ENCODE measurements at regions not wholly inside any gene's neighbourhood (a gene's known extent, or its start where the extent isn't known, plus 50 kb on each side); places are given as distances from the start of the nearest gene placed in this dataset.

DNA sequence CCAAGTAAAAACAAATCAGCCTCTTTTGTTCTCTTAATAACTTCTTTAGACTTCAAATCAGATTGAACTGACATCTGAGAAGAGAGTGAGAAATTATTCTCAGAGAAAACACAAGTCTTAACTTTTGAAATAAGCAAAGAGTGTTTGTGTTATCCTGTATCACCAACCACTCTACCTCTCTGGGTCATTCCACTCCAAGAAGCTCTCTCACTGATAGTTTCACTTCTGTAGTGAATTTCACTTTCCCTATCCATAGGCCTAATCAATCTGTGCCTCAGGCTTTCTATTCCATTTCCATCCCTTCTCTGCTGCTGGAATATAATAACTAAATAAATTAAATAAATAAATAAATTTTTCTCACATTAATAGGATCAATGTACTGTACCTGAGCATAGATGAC, 235.0 kb downstream of the HTR1B start:
- TF ChIP-seq, protein P1, sequence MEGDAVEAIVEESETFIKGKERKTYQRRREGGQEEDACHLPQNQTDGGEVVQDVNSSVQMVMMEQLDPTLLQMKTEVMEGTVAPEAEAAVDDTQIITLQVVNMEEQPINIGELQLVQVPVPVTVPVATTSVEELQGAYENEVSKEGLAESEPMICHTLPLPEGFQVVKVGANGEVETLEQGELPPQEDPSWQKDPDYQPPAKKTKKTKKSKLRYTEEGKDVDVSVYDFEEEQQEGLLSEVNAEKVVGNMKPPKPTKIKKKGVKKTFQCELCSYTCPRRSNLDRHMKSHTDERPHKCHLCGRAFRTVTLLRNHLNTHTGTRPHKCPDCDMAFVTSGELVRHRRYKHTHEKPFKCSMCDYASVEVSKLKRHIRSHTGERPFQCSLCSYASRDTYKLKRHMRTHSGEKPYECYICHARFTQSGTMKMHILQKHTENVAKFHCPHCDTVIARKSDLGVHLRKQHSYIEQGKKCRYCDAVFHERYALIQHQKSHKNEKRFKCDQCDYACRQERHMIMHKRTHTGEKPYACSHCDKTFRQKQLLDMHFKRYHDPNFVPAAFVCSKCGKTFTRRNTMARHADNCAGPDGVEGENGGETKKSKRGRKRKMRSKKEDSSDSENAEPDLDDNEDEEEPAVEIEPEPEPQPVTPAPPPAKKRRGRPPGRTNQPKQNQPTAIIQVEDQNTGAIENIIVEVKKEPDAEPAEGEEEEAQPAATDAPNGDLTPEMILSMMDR (optimal IDR thresholded peaks at IDR 0.05 in 1 of 3, IDR thresholded peaks at IDR 0.05 in 1 of 3, conservative IDR thresholded peaks at IDR 0.05 in 1 of 3; ENCODE audit: extremely low read depth in 1 of 3, insufficient read depth in 2 of 3, low read length in 3 of 3): no peak
- TF ChIP-seq EZH2 (IDR thresholded peaks at IDR 0.05; ENCODE audit: low read length): no peak

Measured in keratinocyte (primary cell).